ENCODE measurements at regions not wholly inside any gene's neighbourhood (a gene's known extent, or its start where the extent isn't known, plus 50 kb on each side); places are given as distances from the start of the nearest gene placed in this dataset.

GRCh38 chr1:101330427-101331130 is 93.8 kb downstream of the S1PR1 start:
- no peaks in the 10 kb centered on the region for H3K9me3 ChIP-seq (ENCODE audit: control insufficient read depth, insufficient read depth, low read length)
- H3K9ac ChIP-seq (ENCODE audit: low read depth, low read length), result no peak overlapping the region
- H3K36me3 ChIP-seq (ENCODE audit: control insufficient read depth, insufficient read depth, low read length), result no peaks in the 10 kb centered on the region
- no peaks in the 10 kb centered on the region for H3K4me1 ChIP-seq (ENCODE audit: control insufficient read depth, insufficient read depth, low read length)
- no peak overlapping the region for H3K4me3 ChIP-seq (ENCODE audit: low read depth, low read length)
- H3K27me3 ChIP-seq (ENCODE audit: control insufficient read depth, insufficient read depth, low read length), result no peaks in the 10 kb centered on the region

DNA sequence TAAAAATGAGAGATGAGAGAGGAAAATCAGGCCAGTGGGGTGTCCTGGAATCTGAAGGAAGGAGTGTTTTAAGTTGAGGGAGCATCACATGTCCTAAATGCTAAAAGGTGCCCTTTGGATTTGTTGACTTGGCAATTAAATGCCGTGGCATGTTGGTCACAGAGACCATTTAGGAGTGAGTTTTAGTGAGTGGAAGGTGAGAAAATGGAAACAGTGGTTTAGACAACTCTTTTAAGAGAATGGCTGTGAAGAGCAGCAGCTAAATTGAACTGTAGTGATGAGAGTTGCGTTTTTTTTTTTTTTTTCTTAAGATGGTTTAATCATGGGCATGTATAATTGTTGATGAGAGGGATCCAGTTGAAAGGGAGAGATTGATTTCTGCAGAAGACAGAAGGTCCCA is 95.0 kb downstream of the S1PR1 start:
- no peaks in the 10 kb centered on the region for H3K4me1 ChIP-seq (ENCODE audit: control insufficient read depth, insufficient read depth, low read length)
- no peak overlapping the region for H3K4me3 ChIP-seq (ENCODE audit: low read depth, low read length)
- H3K27me3 ChIP-seq (ENCODE audit: control insufficient read depth, insufficient read depth, low read length), result no peaks in the 10 kb centered on the region
- H3K9me3 ChIP-seq (ENCODE audit: control insufficient read depth, insufficient read depth, low read length), result no peaks in the 10 kb centered on the region
- H3K9ac ChIP-seq (ENCODE audit: low read depth, low read length), result no peak overlapping the region
- H3K36me3 ChIP-seq (ENCODE audit: control insufficient read depth, insufficient read depth, low read length), result no peaks in the 10 kb centered on the region

DNA sequence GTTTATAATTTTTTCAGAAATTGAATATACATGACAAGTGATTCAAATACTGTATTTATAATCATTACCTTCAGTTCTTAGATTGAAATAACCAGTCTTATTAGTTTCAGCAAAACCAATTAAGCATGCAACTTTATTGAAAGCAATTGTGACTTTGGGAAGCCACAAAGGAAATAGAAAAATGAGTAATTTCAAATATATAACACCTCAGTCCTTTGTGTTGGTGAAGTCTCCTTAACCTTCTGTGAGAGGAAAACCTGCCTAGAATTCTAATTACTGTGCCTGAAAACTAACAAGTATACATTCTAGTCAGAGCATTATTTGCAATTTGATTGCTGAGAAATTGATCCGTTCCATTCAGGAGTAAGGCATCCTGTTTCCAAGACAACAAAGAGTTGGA is 95.8 kb downstream of the S1PR1 start:
- Histone ChIP-seq H3K27me3 (ENCODE audit: control insufficient read depth, insufficient read depth, low read length) (no peaks in the 10 kb centered on the region), H3K9ac (ENCODE audit: low read depth, low read length) (no peak overlapping the region), H3K4me1 (ENCODE audit: control insufficient read depth, insufficient read depth, low read length) (no peaks in the 10 kb centered on the region), H3K36me3 (ENCODE audit: control insufficient read depth, insufficient read depth, low read length) (no peaks in the 10 kb centered on the region), H3K9me3 (ENCODE audit: control insufficient read depth, insufficient read depth, low read length) (no peaks in the 10 kb centered on the region), H3K4me3 (ENCODE audit: low read depth, low read length) (no peak overlapping the region)

- Histone ChIP-seq H3K27me3 (ENCODE audit: control insufficient read depth, insufficient read depth, low read length) (no peaks in the 10 kb centered on the region), H3K36me3 (ENCODE audit: control insufficient read depth, insufficient read depth, low read length) (no peaks in the 10 kb centered on the region), H3K9ac (ENCODE audit: low read depth, low read length) (no peak overlapping the region), H3K4me3 (ENCODE audit: low read depth, low read length) (no peak overlapping the region), H3K9me3 (ENCODE audit: control insufficient read depth, insufficient read depth, low read length) (no peaks in the 10 kb centered on the region), H3K4me1 (ENCODE audit: control insufficient read depth, insufficient read depth, low read length) (no peaks in the 10 kb centered on the region)
Observed at GRCh38 chr1:101333186-101333585, 96.4 kb downstream of the S1PR1 start.

DNA sequence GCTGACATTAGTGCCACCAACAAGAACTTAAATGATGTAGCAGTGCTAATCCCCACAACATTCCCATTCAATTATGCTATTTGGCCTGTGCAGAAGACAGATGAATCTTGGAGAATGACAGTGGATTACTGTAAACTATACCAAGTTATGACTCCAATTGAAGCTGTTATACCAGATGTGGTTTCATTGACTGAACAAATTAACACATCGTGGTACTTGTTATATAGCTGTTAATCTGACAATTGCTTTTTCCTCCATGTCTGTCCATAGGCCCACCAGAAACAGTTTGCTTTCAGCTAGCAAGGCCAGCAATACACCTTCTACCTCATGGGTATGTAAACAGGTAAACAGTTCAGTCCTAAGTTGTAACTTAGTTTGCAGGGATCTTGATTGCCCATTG is 101.1 kb downstream of the S1PR1 start:
- Histone ChIP-seq H3K9me3 (ENCODE audit: control insufficient read depth, insufficient read depth, low read length) (no peaks in the 10 kb centered on the region), H3K4me1 (ENCODE audit: control insufficient read depth, insufficient read depth, low read length) (no peaks in the 10 kb centered on the region), H3K27me3 (ENCODE audit: control insufficient read depth, insufficient read depth, low read length) (no peaks in the 10 kb centered on the region), H3K9ac (ENCODE audit: low read depth, low read length) (no peak overlapping the region), H3K36me3 (ENCODE audit: control insufficient read depth, insufficient read depth, low read length) (no peaks in the 10 kb centered on the region), H3K4me3 (ENCODE audit: low read depth, low read length) (no peak overlapping the region)

DNA sequence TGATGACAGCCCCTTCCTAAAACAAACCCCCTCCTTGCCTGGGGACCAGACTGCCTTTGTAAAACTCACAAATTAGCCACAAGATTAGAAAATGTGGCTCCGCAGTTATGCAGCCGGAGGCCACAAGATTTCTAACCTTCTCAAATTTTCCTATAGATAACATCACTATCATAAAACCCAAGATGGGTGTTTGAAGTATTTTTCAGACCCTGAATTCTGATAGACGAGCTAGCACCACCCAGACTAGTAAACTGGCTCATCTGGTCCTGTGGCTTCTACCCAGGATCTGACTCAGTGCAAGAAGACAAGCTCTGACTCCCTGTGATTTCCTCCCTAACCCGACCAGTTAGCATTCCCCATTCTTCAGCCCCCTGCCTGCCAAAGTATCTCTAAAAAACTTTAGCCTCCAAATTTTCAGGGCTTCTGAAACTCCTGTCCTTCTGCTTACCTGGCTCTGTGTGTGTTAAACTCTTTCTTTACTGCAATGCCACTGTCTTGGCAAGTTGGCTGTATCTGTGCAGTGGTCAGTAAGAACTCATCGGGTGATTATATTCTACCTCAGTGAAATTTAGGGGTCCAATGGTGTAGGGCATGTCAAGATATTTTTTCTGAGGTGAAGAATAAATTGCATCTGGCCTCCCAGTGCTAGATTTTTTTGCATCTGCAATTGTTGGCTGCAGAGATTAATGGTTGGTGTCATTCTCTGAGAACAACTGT is 102.1 kb downstream of the S1PR1 start:
- H3K9me3 ChIP-seq (ENCODE audit: control insufficient read depth, insufficient read depth, low read length), result no peaks in the 10 kb centered on the region
- no peaks in the 10 kb centered on the region for H3K27me3 ChIP-seq (ENCODE audit: control insufficient read depth, insufficient read depth, low read length)
- no peaks in the 10 kb centered on the region for H3K36me3 ChIP-seq (ENCODE audit: control insufficient read depth, insufficient read depth, low read length)
- H3K4me3 ChIP-seq (ENCODE audit: low read depth, low read length), result no peak overlapping the region
- H3K4me1 ChIP-seq (ENCODE audit: control insufficient read depth, insufficient read depth, low read length), result no peaks in the 10 kb centered on the region
- no peak overlapping the region for H3K9ac ChIP-seq (ENCODE audit: low read depth, low read length)

DNA sequence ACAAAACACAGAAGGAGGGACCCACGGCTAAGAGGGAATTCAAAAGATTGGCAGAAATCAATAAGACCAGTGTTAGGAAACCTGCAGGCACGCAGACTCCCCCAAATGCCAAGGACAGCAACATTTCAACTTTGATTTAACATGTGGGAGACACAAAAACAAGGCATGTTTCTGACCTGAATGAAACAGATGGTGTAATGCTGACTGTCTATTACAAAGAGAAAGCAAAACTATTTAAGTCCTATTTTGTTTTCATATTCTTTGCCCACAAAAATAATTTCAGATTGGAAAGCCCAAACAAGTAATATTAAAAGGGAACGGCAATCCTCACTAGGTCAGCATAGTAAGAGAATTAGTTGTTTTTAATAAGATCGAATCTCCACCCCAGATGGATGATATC is 107.9 kb downstream of the S1PR1 start:
- H3K36me3 ChIP-seq (ENCODE audit: control insufficient read depth, insufficient read depth, low read length), result no peaks in the 10 kb centered on the region
- H3K4me3 ChIP-seq (ENCODE audit: low read depth, low read length), result no peak overlapping the region
- H3K9me3 ChIP-seq (ENCODE audit: control insufficient read depth, insufficient read depth, low read length), result no peaks in the 10 kb centered on the region
- no peaks in the 10 kb centered on the region for H3K27me3 ChIP-seq (ENCODE audit: control insufficient read depth, insufficient read depth, low read length)
- no peak overlapping the region for H3K9ac ChIP-seq (ENCODE audit: low read depth, low read length)
- no peaks in the 10 kb centered on the region for H3K4me1 ChIP-seq (ENCODE audit: control insufficient read depth, insufficient read depth, low read length)

GRCh38 chr1:101346419-101346818 is 109.6 kb downstream of the S1PR1 start:
- Histone ChIP-seq H3K9me3 (ENCODE audit: control insufficient read depth, insufficient read depth, low read length) (no peaks in the 10 kb centered on the region), H3K9ac (ENCODE audit: low read depth, low read length) (no peak overlapping the region), H3K36me3 (ENCODE audit: control insufficient read depth, insufficient read depth, low read length) (no peaks in the 10 kb centered on the region), H3K4me3 (ENCODE audit: low read depth, low read length) (no peak overlapping the region), H3K4me1 (ENCODE audit: control insufficient read depth, insufficient read depth, low read length) (no peaks in the 10 kb centered on the region), H3K27me3 (ENCODE audit: control insufficient read depth, insufficient read depth, low read length) (no peaks in the 10 kb centered on the region)

GRCh38 chr1:101356013-101356412 is 119.2 kb downstream of the S1PR1 start:
- no peaks in the 10 kb centered on the region for H3K4me1 ChIP-seq (ENCODE audit: control insufficient read depth, insufficient read depth, low read length)
- no peak overlapping the region for H3K9ac ChIP-seq (ENCODE audit: low read depth, low read length)
- H3K36me3 ChIP-seq (ENCODE audit: control insufficient read depth, insufficient read depth, low read length), result no peaks in the 10 kb centered on the region
- H3K9me3 ChIP-seq (ENCODE audit: control insufficient read depth, insufficient read depth, low read length), result no peaks in the 10 kb centered on the region
- H3K4me3 ChIP-seq (ENCODE audit: low read depth, low read length), result no peak overlapping the region
- no peaks in the 10 kb centered on the region for H3K27me3 ChIP-seq (ENCODE audit: control insufficient read depth, insufficient read depth, low read length)

GRCh38 chr1:101356604-101357443 is 120.0 kb downstream of the S1PR1 start:
- Histone ChIP-seq H3K4me3 (ENCODE audit: low read depth, low read length) (no peak overlapping the region), H3K36me3 (ENCODE audit: control insufficient read depth, insufficient read depth, low read length) (no peaks in the 10 kb centered on the region), H3K9ac (ENCODE audit: low read depth, low read length) (no peak overlapping the region), H3K4me1 (ENCODE audit: control insufficient read depth, insufficient read depth, low read length) (no peaks in the 10 kb centered on the region), H3K9me3 (ENCODE audit: control insufficient read depth, insufficient read depth, low read length) (no peaks in the 10 kb centered on the region), H3K27me3 (ENCODE audit: control insufficient read depth, insufficient read depth, low read length) (no peaks in the 10 kb centered on the region)

- no peaks in the 10 kb centered on the region for H3K36me3 ChIP-seq (ENCODE audit: control insufficient read depth, insufficient read depth, low read length)
- no peaks in the 10 kb centered on the region for H3K27me3 ChIP-seq (ENCODE audit: control insufficient read depth, insufficient read depth, low read length)
- H3K4me3 ChIP-seq (ENCODE audit: low read depth, low read length), result no peak overlapping the region
- no peak overlapping the region for H3K9ac ChIP-seq (ENCODE audit: low read depth, low read length)
- no peaks in the 10 kb centered on the region for H3K4me1 ChIP-seq (ENCODE audit: control insufficient read depth, insufficient read depth, low read length)
- H3K9me3 ChIP-seq (ENCODE audit: control insufficient read depth, insufficient read depth, low read length), result no peaks in the 10 kb centered on the region
Observed at GRCh38 chr1:101357444-101357986, 120.7 kb downstream of the S1PR1 start.
